ENCODE measurements at regions not wholly inside any gene's neighbourhood (a gene's known extent, or its start where the extent isn't known, plus 50 kb on each side); places are given as distances from the start of the nearest gene placed in this dataset.

DNA sequence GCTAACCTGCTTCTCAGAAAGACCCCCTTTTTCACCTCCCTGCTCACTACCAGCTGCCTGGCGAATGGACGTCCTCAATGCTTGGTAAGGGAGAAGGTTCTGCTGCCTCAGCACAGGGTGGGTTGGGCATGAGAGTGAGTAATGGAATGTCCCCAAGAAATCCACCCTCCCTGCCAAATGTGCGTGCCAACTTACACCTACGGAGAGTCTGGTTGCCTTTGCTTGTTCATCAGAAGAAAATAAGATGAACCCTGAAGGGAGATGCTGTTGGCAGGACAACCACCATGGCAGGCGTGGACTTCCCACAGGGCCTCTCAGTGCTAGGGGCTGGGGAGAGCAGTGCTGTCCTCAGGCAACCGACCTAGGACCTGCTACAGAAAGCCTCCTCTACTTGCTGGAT lies 106.0 kb downstream of the XCL2 start:
- H3K4me3 ChIP-seq (replicated peaks in 1 of 3; ENCODE audit: insufficient read depth in 1 of 3, low read depth in 2 of 3, low read length in 3 of 3) = no peak overlapping the region
- no peaks in the 10 kb centered on the region for H3K79me2 ChIP-seq (ENCODE audit: insufficient read depth, low read length)
- H2AFZ ChIP-seq (ENCODE audit: low read length) = no peak overlapping the region
- CTCF ChIA-PET (ENCODE audit: low intra/inter-chr PET ratio, low total read pairs) = no interaction called here
- H3K27me3 ChIP-seq (ENCODE audit: control insufficient read depth in 1 of 2, insufficient read depth in 2 of 2, low read length in 2 of 2) = no peaks in the 10 kb centered on the region
- no peak overlapping the region for H3K9ac ChIP-seq (ENCODE audit: insufficient read depth, low read depth, low read length)
- intact Hi-C loops (cut with micrococcal nuclease; ENCODE audit: unreplicated experiment) = no loop called here
- no peaks in the 10 kb centered on the region for H3K9me3 ChIP-seq (ENCODE audit: low read length)
- no TSS peak for BruUV-seq (replicated peaks)
- POLR2A ChIA-PET = no interaction called here
- H3K36me3 ChIP-seq (replicated peaks in 1 of 2; ENCODE audit: control insufficient read depth in 1 of 2, insufficient read depth in 2 of 2, low read length in 2 of 2) = peaks cover 0 to 1% of the 10 kb centered on the region in 2 experiments; a peak in 1 of 5 replicates
- H4K20me1 ChIP-seq (ENCODE audit: insufficient read depth, low read length) = no peaks in the 10 kb centered on the region
- 94% methylated on average over 4 of the region's 6 CpGs for whole genome bisulfite sequencing (ENCODE audit: low lambda C conversion rate)
- FAIRE-seq (no peak), DNase-seq (ENCODE audit: low spot score) (no peak), ATAC-seq (no peak)
- H3K4me2 ChIP-seq (ENCODE audit: low read depth, low read length) = no peak overlapping the region
- no peak overlapping the region for H3K27ac ChIP-seq (ENCODE audit: extremely low read length, insufficient read depth, low read length)
- H3K4me1 ChIP-seq (ENCODE audit: insufficient read depth, low read length) = peaks cover 7% of the 10 kb centered on the region; the same call in 1 of the 2 replicates
- in situ Hi-C loops (cut with HindIII; ENCODE audit: extremely low pct_ligation_motif_present, low pct_unique_long_range_greater_than_20kb) = no loop called here
- no peak for TF ChIP-seq ZSCAN31 (CRISPR knock-in tag; IDR thresholded peaks at IDR 0.05; ENCODE audit: low read depth)
- TF ChIP-seq NR0B2 (CRISPR knock-in tag; IDR thresholded peaks at IDR 0.05) = no peak
- TF ChIP-seq JUNB (CRISPR knock-in tag; IDR thresholded peaks at IDR 0.05; ENCODE audit: borderline replicate concordance) = no peak
- no peak for TF ChIP-seq KAT8 (CRISPR knock-in tag; IDR thresholded peaks at IDR 0.05)
- no peak for TF ChIP-seq ZBTB14 (CRISPR knock-in tag; IDR thresholded peaks at IDR 0.05)
- no peak for TF ChIP-seq ADNP (CRISPR knock-in tag; IDR thresholded peaks at IDR 0.05)
- no peak for TF ChIP-seq ZFP62 (CRISPR knock-in tag; IDR thresholded peaks at IDR 0.05)
- TF ChIP-seq ZNF720 (CRISPR knock-in tag; IDR thresholded peaks at IDR 0.05) = no peak
- no peak for TF ChIP-seq ELF3 (CRISPR knock-in tag; IDR thresholded peaks at IDR 0.05)
- no peak for TF ChIP-seq ZNF800 (CRISPR knock-in tag; IDR thresholded peaks at IDR 0.05)
